GM11168 (cell line): ENCODE measurements at regions not wholly inside any gene's neighbourhood (a gene's known extent, or its start where the extent isn't known, plus 50 kb on each side); places are given as distances from the start of the nearest gene placed in this dataset.

Experiments used
- in situ Hi-C: fragments of 300-500 bp; cut with MboI; formaldehyde crosslinking; loops from one replicate; pipeline ENCODE4 v1.12.0; 2022; ENCODE audit warnings: low sequenced_read_pairs; ENCODE audit not compliant: unreplicated experiment

DNA sequence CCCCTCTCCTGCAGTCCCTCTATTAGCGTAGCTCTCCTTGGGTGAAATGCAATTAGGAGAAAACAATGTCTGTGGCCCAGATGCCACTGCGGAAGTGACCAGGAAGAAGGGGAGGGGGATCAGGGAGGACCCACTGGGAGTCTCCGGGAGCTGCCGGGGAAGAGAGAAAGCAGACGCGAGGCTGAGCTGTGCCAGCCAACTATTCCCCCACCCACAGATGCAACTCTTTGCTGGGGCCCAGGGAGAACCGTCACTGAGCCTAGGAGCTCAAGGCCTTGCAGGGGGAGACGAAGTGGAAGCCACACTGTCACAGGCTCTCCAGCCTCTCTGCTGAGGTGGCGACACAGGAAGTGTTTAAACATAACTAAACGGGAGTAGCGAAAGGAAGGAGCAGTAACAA lies 149.2 kb downstream of the BCOR start:
- in situ Hi-C loops: no loop called here

DNA sequence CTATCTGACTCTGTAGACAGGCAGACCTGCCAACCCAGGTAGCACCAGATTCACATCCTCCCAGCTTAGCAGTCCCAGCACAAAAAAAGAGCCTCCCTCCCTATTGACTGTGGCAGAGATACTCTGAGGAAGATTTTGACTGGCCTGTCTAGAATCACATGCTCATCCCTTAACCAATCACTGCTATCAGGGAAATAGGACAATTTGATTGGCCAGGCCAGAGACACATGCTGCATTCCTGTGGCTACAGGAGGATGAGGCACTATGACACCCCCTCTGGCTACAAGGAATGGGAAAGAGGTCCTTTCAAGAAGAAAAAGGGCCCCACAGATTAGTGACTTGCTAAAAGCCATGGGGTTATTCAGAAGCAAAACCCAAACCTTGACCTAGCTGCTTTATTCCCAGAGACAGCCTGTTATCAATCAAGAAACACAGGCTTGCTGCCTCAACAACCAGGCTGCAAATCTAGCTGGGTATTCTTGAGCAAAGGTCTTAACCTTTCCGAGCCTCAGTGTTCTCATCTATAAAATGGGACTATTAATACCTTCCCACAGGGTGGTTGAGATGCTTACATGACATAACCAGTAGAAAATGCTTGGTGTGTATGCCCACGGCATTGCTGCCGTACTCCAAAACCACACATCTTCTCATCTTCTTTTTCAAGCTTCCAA lies 147.6 kb downstream of the BCOR start:
- in situ Hi-C loops: no loop called here

DNA sequence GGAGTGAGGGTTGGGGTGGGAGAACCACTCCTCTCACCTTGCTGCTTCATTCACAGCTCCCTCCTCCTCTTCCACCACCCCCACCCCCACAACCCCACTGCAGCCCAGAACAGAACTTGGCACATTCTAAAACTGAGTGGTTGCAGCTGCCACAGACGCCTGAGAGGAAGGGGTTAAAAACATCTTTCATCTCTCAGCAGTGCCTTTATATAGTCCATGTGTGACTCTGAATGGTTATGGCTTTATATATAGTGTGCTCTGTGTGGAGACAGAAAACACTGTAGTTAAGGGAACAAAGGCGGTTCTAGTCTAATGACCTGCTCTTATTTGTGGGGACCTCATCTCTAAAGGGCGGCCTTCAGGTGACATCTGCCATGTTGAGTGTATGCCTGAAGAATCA lies 144.8 kb downstream of the BCOR start:
- in situ Hi-C loops: no loop called here

DNA sequence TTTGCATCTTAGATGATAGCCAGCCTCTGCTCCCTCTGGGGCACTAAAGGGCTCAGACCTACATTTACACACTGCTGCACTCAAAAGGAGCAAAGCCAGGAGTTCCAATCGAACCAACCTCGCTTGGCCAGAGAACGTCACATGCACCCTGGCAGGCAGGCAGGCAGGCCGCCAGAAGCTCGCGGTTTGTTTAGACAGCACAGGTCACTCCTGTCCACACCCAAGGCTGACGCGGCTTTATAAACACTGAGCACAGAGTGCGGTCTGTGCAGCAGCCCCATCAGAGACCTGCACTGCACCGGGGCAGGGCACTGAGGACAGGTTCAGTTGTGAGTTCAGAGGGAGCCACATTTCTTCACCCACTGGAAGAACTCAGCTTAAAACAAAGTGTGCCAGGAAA lies 143.9 kb downstream of the BCOR start:
- in situ Hi-C loops: no loop called here

DNA sequence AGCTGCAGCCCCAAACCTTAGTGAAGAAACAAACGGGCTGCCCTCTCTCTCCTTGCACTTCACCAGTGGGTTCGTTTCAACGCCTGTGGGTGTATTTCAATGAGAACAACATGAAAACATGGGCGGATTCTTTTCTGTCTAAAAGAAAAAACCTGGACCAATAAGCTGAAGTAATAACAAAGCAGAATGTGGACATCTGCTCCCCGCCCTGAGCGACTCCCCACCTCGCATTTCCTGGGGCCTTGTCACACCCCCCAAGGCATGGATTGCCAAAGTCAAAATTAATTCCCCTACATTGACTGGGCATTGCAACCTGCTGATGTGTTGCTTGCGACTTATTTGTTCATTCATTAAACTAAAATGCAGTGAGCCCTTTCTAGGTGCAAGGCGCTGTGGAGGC lies 142.9 kb downstream of the BCOR start:
- in situ Hi-C loops: no loop called here

DNA sequence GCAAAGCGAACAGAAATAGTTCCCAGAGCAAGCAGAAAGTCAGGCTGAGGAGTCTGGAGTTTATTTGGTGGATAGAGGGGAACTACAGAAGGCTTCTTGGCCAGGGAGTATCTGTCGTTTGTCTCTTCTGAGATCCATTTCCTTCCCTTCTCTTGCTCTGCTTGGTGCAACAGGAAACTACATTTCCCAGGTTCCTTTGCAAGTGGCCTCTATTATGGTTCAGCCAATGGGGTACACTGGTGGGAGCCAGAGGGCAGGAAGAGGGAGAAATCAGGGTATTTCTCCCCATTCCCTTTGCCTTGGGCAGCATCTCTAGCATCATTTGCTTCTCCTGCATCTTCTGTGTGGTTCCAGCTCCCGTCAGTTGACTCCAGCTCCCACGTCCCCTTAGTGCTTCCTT lies 142.1 kb downstream of the BCOR start:
- in situ Hi-C loops: no loop called here

DNA sequence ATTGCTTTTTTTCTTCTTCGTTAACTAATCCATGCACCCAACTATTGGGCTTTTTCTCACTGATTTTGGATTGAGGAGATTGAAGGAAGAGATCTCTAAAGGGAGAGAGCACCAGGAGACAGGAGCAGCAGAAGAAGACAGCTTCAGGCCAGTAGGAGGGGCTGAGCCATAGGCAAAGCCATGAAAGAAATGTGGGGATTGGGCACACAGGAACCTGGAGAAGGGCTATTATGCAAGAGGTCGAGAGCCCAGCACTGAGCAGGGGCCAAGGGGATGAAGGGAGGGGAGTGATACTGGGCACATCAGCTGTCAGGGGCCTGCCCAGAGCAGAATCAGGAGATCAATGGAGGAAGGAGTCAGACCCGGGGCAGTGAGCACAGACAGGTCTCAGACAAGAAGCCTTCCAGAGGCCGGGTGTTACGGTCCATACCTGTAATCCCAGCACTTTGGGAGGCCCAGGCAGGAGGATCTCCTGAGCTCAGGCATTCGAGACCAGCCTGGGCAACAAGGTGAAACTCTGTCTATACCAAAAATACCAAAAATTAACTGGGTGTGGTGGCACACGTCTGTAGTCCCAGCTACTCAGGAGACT lies 140.9 kb downstream of the BCOR start:
- in situ Hi-C loops: no loop called here

DNA sequence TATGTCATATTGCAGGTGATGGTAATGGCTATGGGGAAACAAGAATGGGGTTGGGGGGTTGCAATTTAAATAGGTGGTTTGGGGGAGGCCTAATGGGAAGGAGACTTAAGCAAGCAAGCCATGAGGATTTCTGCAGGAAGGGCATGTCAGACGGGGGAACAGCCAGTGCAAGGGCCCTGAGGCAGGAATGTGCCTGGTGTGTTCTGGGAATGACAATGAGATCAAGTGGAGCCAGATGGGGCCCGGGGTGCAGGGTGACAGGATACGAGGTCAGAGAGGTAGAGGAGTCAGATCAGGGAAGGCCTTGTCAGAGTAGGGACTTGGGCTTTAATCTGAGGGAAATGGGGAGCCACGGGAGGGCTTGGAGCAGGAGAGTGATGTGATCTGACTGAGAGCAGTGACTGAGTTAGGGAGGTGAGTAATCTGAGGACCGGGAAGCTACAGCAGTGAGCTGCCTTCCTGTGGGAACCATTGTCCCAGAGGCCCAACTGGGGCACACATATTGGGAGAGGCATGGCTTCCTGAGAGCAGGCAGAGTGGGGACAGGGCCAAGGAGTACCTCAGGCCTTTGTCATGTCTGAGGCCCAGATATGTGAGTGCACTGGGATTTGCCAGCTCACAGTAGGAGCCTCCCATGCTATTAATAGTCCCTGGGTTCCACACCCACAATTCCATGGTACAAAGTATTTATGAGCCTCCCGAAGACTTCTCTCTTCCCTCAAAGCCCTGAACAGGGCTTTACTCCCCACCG lies 139.8 kb downstream of the BCOR start:
- in situ Hi-C loops: no loop called here

DNA sequence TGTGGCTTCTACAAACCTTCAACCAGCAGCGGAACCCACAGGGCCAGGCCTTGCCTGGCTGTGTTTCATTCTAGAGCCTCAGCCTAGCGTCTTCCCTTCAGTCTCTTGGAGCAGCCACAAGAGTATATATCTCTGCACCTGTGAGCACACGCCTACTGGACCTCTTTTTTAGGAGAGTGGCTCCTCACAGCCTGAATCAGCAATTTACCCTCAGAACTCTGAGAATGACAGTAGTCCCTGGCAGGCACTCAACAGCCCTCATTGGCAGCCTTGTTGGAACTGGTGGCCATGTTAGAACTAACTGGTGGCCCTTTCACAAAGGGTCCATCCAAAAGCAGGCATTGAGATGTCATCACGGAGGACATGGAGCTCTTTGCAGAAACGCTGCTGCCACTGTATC lies 138.9 kb downstream of the BCOR start:
- in situ Hi-C loops: no loop called here

DNA sequence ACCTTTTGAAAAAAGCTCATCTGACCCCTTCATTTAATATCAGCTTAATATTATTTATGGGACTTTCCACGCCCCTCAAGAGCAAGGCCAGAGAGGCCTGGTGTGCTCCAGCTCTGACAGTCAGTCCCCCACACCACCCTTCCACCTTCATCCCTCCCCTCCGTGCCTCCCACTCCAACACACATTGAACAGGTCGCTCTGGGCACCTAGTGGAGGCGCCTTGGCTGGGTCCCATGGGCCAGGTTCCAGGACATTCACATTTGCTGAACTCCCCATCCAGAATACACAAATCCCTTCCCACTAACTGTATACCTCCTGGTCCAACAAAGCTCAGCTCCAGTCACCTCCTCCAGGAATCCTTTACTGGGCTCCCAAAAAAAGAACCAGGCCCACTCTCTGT lies 137.5 kb downstream of the BCOR start:
- in situ Hi-C loops: no loop called here

DNA sequence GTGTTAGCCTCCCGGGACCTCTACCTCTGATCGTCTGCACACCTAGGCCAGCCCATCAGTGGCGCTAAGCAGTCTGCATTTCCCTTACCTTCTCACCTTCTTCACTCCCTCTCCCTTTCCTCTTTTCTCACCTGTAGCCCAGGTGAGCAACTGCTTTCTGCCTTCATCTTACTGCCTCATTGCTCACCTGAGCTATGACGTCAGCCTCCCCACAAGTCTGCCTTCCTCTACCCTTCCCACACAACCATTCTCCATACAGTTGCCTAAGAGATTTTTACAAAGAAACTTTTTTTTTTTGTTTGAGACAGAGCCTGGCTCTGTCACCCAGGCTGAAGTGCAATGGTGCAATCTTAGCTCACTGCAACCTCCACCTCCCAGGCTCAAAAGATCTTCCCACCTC lies 136.3 kb downstream of the BCOR start:
- in situ Hi-C loops: no loop called here

DNA sequence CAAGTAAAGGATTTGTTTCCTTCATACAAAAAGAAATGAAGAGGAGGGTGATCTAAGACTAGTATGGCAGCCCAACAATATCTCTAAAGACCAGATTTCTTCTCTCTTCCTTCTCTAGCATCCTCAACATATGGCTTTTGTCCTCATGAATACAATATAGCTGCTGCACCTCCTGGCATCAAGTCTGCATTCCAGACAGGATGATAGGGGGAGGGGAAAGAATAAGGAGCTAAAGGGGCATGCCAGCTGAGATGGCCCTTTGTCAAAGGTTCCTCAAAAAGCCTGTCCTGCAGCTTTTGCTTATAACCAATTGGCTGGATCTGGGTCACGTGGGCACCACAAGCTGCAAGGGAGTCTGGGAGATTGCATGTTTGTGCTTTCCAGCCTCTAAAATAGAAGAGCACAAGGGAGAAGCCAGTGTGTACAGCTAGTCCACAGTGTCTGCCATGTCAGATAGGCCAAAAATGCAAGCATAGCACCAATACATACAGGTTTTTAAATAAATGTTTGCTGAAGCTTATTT lies 132.6 kb downstream of the BCOR start:
- in situ Hi-C loops: no loop called here

DNA sequence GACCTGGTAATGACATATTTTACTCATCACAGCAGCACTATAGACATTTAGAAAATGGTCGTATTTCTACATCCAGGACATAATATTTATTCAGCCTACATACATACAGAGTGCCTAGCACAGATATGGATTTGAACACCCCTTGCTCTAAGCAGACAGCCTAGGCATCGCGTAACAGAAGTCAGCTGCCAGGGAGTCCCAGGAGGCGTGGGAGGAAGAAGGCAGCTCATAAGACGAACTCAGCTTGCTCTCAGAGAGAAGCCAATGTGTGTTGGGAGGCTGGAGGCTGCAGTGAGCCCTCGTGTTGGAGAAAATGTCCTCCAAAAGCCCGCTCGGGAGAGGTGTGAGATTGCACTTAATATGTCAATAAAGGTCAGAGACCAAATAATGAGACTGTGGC lies 131.6 kb downstream of the BCOR start:
- in situ Hi-C loops: no loop called here

DNA sequence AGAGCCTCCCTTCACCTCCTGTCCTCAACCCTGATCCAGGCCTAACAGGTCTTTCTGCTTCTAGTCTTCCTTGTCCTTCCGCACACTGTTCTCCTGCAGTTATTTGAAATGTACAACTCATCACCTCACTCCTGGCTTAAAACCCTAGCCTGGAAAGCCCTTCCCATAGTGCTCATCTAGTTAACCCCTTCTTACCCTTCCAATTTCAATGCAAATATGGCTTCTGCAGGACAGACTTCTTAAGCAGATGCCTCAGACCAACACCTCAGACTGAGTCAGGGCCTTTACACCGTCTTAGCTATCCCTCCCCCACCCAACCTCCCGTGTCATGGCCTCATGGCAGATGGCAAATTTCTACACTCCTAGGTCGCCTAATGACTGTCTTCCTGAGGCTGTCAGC lies 130.4 kb downstream of the BCOR start:
- in situ Hi-C loops: no loop called here

DNA sequence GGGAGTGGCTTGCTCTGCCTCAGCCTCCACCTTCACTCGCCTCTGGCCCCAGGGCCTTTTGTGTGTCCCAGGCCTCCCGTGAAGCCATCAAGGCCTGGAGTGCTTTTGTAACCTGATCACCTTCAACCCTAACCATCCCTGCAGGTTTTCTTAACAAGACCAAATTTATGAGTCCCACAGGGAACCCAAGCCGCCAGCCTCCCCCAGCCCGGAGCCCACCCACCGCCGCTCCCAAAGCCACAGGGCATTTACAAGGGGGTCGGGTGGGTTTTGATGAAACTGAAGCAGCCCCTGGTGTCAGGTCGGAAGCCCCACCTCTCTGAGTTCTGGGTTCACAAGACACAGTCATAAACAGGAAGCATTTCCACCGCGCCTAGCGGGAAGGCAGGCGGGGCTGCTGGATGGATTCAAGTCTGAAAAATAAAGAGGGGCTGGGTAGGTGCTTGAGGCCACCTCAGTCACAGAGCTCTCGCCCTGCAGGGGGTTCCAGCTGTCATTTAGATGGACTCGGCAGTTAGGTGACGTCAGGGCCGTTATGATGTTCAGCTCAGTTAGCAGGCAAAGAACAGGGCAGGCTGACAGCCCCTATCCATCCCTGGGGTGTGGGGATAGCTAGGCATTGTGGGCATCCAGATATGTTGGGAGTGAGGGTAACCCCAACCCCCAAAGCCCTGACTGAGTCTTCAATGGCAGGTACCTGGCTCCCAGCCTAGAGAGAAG lies 128.5 kb downstream of the BCOR start:
- in situ Hi-C loops: no loop called here

DNA sequence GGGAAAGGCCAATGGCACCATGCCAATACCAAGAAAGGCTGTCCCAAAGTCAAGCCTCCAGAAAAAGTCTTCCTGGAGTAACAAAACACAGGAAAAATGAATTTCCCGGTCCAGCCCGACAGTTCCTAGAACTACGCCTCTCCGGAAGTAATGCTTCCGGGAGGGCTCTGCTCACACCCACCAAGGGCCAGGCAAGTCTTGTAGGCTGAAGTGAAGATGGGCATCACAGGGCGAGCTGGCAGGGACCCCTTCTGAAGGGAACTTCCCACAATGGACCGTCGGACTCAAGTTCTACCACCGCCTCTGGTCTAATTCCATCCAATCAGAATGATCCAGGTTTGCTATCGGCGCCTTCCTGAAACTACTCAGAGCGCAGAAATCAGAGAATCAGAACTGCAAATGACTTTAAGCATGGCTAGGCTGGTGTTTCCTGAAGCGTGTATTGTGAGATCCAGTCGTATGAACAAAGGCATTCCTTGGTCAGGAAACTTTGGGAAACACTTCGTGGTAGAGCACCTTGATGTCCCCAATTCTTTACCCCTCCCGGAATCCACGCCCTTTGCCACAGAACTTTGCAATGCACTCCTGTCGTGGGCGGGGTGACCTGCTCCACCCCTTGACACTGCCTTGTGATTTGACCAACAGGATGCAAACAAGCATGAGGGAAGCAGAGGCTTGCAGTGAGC lies 127.8 kb downstream of the BCOR start:
- in situ Hi-C loops: no loop called here

DNA sequence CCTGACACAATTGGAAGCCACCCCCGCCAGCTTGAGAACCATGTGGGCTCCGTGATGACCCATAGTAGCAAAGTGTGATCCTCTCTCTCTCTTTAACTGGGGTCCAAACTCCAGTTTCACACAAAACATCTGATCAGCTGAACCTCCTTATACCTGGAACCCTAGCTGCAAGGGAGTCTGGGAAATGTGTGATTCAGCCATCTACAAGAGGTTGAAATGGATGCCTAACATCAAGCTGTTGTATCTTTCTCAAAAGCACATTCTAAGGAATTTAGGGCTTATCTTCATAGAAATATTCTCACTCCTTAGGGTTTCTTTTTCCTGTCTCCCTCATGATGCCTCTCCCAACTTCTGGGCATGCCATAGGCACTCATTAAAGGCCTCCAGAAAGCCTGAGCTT lies 126.0 kb downstream of the BCOR start:
- in situ Hi-C loops: no loop called here

DNA sequence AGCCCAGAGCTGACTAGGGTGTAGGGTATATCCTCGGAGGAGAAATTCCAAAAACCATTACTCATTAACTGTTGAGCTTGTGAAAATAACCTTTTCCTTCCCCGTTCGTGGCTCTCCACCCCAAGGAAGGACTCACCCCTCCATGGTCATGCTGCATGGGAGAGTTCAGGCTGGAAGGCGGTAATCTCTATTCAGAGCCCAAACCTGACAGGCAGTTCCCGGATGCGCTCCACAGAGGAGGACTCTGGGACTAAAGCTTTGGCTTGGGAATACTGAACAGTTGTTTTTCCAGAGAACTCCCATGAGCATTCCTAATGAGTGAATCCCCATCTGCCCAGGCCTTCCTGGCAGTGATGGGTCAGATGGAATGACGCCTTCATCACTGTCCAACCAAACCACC lies 125.4 kb downstream of the BCOR start:
- in situ Hi-C loops: no loop called here

DNA sequence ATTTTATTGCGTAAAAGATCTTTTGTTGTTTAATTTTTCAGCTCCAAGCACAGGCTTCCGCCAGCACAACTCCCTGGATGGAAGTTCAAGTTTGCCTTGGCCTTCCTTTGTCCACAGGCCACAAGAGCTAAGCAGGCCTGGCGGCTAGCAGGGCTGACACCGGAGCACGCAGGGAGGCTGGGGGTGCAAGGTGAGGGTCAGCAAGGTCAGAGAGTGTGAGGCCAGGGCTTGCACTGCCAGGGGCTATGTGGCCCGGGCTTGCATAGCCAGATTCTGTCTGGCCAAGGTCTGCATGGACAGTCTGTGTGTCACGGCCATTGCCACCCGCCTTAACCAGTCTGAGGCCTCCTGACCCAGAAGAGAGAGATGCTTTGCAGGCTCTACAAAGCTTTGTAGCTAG lies 123.9 kb downstream of the BCOR start:
- in situ Hi-C loops: no loop called here

DNA sequence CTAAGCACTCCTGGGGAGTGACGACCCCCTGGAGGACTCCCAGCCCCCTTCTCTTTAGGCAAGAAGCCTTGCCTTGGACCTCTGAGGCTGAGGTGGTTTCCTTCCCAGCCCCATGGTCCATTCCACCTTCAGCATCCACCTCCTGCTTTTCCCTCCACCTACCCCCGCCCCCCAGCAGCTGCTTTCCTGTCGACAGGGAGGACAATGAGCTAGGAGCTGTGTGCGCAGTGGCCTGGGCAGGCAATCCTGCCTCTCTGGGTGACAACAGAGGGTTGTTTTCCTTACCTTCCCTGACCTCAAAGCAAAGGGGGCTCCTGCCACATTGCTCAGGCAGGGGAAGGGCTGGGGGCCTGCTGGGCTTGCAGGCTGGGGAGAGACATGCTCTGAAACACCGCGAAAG lies 123.5 kb downstream of the BCOR start:
- in situ Hi-C loops: no loop called here
